HCT116 (cell line): ENCODE measurements at regions not wholly inside any gene's neighbourhood (a gene's known extent, or its start where the extent isn't known, plus 50 kb on each side); places are given as distances from the start of the nearest gene placed in this dataset.

Experiments used
- ATAC-seq: fragments of 200-7000 bp; cut with Tn5 transposase; 2 replicates; pipeline ENCODE4 v1.9.1; 2020; ENCODE audit warnings: mild to moderate bottlenecking, moderate library complexity
- BruUV-seq: library from RNA; stranded (reverse); fragments of 400-500 nt; replicated peaks from 2 replicates; lab custom pipeline; 2021; lab: Mats Ljungman, UMichigan
- CTCF ChIA-PET: fragments of 300-600 bp; sonication (Branson Sonifier 250); formaldehyde crosslinking; loops from one replicate; lab custom pipeline; 2021; ENCODE audit warnings: antibody characterized with exemption; lab: Charles Lee
- POLR2A ChIA-PET: fragments of 300-600, 350-600 bp; sonication (Branson Sonifier 250); formaldehyde crosslinking; loops from one replicate; lab custom pipeline; 2021; ENCODE audit warnings: antibody characterized with exemption; lab: Charles Lee
- RAD21 ChIA-PET, 2 experiments: fragments of 300-600 bp; sonication (Branson Sonifier 250); formaldehyde crosslinking; loops; one replicate each; lab custom pipeline; 2023; ENCODE audit warnings: low total read pairs in 2 of 2; ENCODE audit not compliant: uncharacterized antibody in 2 of 2, unreplicated experiment in 2 of 2, low non-redundant PET in 1 of 2; lab: Charles Lee
- DNase-seq: peaks from one replicate; pipeline ENCODE4 v3.0.0-alpha.2; 2010; ENCODE audit warnings: low read depth, low spot score
- H2AFZ ChIP-seq: fragments of 200-600 bp; shearing (Covaris generic), sonication (generic); 2 replicates; pipeline ENCODE4 v1.6.1; 2017; ENCODE audit warnings: low read depth, mixed run types, mixed read lengths, antibody characterized with exemption, low read length; ENCODE audit not compliant: poor library complexity, severe bottlenecking
- H3K27ac ChIP-seq: 2 replicates; pipeline ENCODE4 v1.5.1; 2012; ENCODE audit warnings: low read depth, low read length
- H3K27me3 ChIP-seq: fragments of 200-600 bp; sonication (generic); 2 replicates; pipeline ENCODE4 v1.6.1; 2016; ENCODE audit warnings: mixed run types, low read length, mixed read lengths; ENCODE audit not compliant: insufficient read depth
- H3K36me3 ChIP-seq, 2 experiments: fragments of 200-500 bp in 1 of 2; fragments of 200-600 bp in 1 of 2; sonication (Bioruptor generic) in 1 of 2; sonication (generic) in 1 of 2; 2 replicates each; pipeline versions ENCODE4 v1.5.1 to v1.6.1; 2014 to 2016; ENCODE audit warnings: low read length in 2 of 2, inconsistent platforms in 1 of 2, mixed read lengths in 1 of 2, mixed run types in 1 of 2; ENCODE audit not compliant: insufficient read depth in 2 of 2, control insufficient read depth in 1 of 2
- H3K4me1 ChIP-seq, 2 experiments: fragments of 200-600 bp in 1 of 2; sonication (generic) in 1 of 2; 2 replicates each; pipeline versions ENCODE4 v1.5.1 to v1.6.1; 2012 to 2017; ENCODE audit warnings: low read length in 2 of 2, inconsistent platforms in 1 of 2, mild to moderate bottlenecking in 1 of 2, mixed read lengths in 1 of 2, mixed run types in 1 of 2, moderate library complexity in 1 of 2; ENCODE audit not compliant: insufficient read depth in 2 of 2, control insufficient read depth in 1 of 2
- H3K4me2 ChIP-seq: fragments of 200-600 bp; sonication (generic); 2 replicates; pipeline ENCODE4 v1.6.1; 2017; ENCODE audit warnings: mixed run types, low read length, mixed read lengths
- H3K4me3 ChIP-seq, 2 experiments: fragments of 200-600 bp in 1 of 2; sonication (generic) in 1 of 2; replicated peaks in 1 of 2; 2 replicates each; pipeline ENCODE4 v1.5.1; 2011 to 2016; ENCODE audit warnings: low read length in 2 of 2, control low read depth in 1 of 2, low read depth in 1 of 2, mild to moderate bottlenecking in 1 of 2, mixed read lengths in 1 of 2, mixed run types in 1 of 2
- H3K79me2 ChIP-seq: fragments of 200-600 bp; sonication (generic); 2 replicates; pipeline ENCODE4 v1.6.1; 2017; ENCODE audit warnings: mild to moderate bottlenecking, mixed run types, low read length, moderate library complexity, mixed read lengths; ENCODE audit not compliant: insufficient read depth
- H3K9ac ChIP-seq: fragments of 200-600 bp; sonication (generic); 2 replicates; pipeline ENCODE4 v1.6.1; 2016; ENCODE audit warnings: low read length, mixed read lengths
- H3K9me2 ChIP-seq: fragments of 200-600 bp; sonication (generic), shearing (Covaris generic); 2 replicates; pipeline ENCODE4 v1.6.1; 2017; ENCODE audit warnings: mixed run types, mild to moderate bottlenecking, moderate library complexity; ENCODE audit not compliant: insufficient read depth
- H3K9me3 ChIP-seq, 2 experiments: fragments of 200-500 bp in 1 of 2; fragments of 200-600 bp in 1 of 2; sonication (Bioruptor generic) in 1 of 2; sonication (generic) in 1 of 2; 2 replicates each; pipeline ENCODE4 v1.6.1; 2014 to 2017; ENCODE audit warnings: low read length in 2 of 2, mixed read lengths in 2 of 2, inconsistent platforms in 1 of 2, low read depth in 1 of 2, mild to moderate bottlenecking in 1 of 2, mixed run types in 1 of 2, moderate library complexity in 1 of 2; ENCODE audit not compliant: control insufficient read depth in 1 of 2, insufficient read depth in 1 of 2
- H4K20me1 ChIP-seq: fragments of 200-600 bp; sonication (generic), shearing (Covaris generic); 2 replicates; pipeline ENCODE4 v1.6.1; 2017; ENCODE audit warnings: mixed run types, mild to moderate bottlenecking, moderate library complexity; ENCODE audit not compliant: insufficient read depth
- CBX3 ChIP-seq: IDR thresholded peaks from 2 replicates; pipeline ENCODE4 v1.6.1; 2012; ENCODE audit warnings: low read depth
- EZH2 ChIP-seq: fragments of 200-600 bp; sonication (generic); IDR thresholded peaks from 2 replicates; pipeline ENCODE4 v1.6.1; 2017; ENCODE audit warnings: antibody characterized with exemption, mixed run types
- JUND ChIP-seq: IDR thresholded peaks from 2 replicates; pipeline ENCODE4 v1.6.1; 2012
- POLR2A ChIP-seq: IDR thresholded peaks from 2 replicates; pipeline ENCODE4 v1.7.0; 2011; ENCODE audit warnings: borderline replicate concordance; ENCODE audit not compliant: insufficient read depth, insufficient read length; ENCODE audit errors: extremely low read depth
- SIN3A ChIP-seq: IDR thresholded peaks from 2 replicates; pipeline ENCODE4 v1.6.1; 2012; ENCODE audit warnings: low read depth
- SP1 ChIP-seq: IDR thresholded peaks from 2 replicates; pipeline ENCODE4 v1.6.1; 2012; ENCODE audit warnings: low read depth
- SRF ChIP-seq: IDR thresholded peaks from 2 replicates; pipeline ENCODE4 v1.6.1; 2012; ENCODE audit warnings: low read depth
- intact Hi-C: fragments of 100-400 bp; cut with micrococcal nuclease; formaldehyde crosslinking; loops from 2 replicates; pipeline ENCODE4 v1.10.0; 2022
- TF ChIP-seq, protein P1 (sequence below): IDR thresholded peaks from 2 replicates; pipeline ENCODE4 v1.6.1; 2012; ENCODE audit warnings: low read depth
- TF ChIP-seq, protein P2 (sequence below): IDR thresholded peaks from 2 replicates; pipeline ENCODE4 v1.6.1; 2011; ENCODE audit warnings: mild to moderate bottlenecking, low read length, moderate library complexity; ENCODE audit not compliant: insufficient replicate concordance; ENCODE audit errors: extremely low read depth
- TF ChIP-seq, protein P3 (sequence below): IDR thresholded peaks from 2 replicates; pipeline ENCODE4 v1.6.1; 2012
- TF ChIP-seq, protein P4 (sequence below): IDR thresholded peaks from 2 replicates; pipeline ENCODE4 v1.6.1; 2012

DNA sequence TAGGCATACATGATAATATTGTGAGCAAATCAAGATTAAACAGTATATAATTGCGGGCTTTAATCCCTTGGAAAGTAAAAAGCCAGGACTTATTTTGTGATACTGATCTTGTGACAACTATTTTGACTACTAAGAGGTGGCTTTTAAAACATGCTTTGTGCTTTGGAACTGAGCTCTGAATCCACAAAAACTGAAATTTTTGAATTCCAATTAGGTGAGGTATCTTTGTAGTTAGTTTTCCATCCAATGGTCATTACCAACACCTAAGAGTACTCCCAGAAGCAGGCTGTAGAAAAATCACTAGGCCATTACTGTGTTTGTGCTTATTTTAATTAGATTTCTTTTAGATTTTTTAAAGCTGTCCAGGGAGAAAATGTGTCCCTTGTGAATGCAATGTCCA lies 559.5 kb upstream of the WWC1 start (continued):
- TF ChIP-seq SIN3A, result no peak
- TF ChIP-seq JUND, result no peak
- TF ChIP-seq, all 23 proteins: peak for 0

DNA sequence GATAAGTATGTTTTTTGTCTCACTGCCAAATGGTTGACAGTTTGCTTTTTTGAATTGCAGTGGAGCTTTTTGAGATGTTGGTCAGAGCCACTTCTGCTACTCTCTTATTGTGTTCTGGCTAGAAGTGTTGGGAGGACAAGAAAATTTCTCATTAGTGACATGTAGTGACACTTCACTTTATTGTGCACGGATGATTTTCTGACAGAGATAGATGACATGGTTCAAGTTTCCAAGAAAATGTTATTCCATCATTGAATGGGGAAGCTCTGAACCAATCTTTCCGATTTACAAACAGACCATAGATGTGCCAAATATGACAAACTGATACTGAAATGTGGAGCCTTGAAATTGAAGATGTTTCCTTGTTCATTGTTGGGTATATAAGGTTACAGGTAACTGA lies 558.9 kb upstream of the WWC1 start:
- H3K9me2 ChIP-seq, result no peaks in the 10 kb centered on the region
- TF ChIP-seq, protein P1, sequence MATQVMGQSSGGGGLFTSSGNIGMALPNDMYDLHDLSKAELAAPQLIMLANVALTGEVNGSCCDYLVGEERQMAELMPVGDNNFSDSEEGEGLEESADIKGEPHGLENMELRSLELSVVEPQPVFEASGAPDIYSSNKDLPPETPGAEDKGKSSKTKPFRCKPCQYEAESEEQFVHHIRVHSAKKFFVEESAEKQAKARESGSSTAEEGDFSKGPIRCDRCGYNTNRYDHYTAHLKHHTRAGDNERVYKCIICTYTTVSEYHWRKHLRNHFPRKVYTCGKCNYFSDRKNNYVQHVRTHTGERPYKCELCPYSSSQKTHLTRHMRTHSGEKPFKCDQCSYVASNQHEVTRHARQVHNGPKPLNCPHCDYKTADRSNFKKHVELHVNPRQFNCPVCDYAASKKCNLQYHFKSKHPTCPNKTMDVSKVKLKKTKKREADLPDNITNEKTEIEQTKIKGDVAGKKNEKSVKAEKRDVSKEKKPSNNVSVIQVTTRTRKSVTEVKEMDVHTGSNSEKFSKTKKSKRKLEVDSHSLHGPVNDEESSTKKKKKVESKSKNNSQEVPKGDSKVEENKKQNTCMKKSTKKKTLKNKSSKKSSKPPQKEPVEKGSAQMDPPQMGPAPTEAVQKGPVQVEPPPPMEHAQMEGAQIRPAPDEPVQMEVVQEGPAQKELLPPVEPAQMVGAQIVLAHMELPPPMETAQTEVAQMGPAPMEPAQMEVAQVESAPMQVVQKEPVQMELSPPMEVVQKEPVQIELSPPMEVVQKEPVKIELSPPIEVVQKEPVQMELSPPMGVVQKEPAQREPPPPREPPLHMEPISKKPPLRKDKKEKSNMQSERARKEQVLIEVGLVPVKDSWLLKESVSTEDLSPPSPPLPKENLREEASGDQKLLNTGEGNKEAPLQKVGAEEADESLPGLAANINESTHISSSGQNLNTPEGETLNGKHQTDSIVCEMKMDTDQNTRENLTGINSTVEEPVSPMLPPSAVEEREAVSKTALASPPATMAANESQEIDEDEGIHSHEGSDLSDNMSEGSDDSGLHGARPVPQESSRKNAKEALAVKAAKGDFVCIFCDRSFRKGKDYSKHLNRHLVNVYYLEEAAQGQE, result no peak
- TF ChIP-seq EZH2, result no peak
- TF ChIP-seq SP1, result no peak
- no peak for TF ChIP-seq SRF
- no peak for TF ChIP-seq CBX3
- TF ChIP-seq SIN3A, result no peak
- TF ChIP-seq, protein P2, sequence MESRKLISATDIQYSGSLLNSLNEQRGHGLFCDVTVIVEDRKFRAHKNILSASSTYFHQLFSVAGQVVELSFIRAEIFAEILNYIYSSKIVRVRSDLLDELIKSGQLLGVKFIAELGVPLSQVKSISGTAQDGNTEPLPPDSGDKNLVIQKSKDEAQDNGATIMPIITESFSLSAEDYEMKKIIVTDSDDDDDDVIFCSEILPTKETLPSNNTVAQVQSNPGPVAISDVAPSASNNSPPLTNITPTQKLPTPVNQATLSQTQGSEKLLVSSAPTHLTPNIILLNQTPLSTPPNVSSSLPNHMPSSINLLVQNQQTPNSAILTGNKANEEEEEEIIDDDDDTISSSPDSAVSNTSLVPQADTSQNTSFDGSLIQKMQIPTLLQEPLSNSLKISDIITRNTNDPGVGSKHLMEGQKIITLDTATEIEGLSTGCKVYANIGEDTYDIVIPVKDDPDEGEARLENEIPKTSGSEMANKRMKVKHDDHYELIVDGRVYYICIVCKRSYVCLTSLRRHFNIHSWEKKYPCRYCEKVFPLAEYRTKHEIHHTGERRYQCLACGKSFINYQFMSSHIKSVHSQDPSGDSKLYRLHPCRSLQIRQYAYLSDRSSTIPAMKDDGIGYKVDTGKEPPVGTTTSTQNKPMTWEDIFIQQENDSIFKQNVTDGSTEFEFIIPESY, result no peak
- TF ChIP-seq, protein P3, sequence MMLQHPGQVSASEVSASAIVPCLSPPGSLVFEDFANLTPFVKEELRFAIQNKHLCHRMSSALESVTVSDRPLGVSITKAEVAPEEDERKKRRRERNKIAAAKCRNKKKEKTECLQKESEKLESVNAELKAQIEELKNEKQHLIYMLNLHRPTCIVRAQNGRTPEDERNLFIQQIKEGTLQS, result no peak
- TF ChIP-seq, protein P4, sequence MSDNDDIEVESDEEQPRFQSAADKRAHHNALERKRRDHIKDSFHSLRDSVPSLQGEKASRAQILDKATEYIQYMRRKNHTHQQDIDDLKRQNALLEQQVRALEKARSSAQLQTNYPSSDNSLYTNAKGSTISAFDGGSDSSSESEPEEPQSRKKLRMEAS, result no peak
- TF ChIP-seq POLR2A, result no peak
- POLR2A ChIA-PET, result no interaction called here
- RAD21 ChIA-PET, result no interaction called here
- no peak overlapping the region for H2AFZ ChIP-seq
- no peak overlapping the region for H3K9ac ChIP-seq
- no peaks in the 10 kb centered on the region for H3K4me1 ChIP-seq
- ATAC-seq, result no peak
- no peak for DNase-seq
- H3K4me3 ChIP-seq, result no peak overlapping the region
- H3K27ac ChIP-seq, result no peak overlapping the region
- no peaks in the 10 kb centered on the region for H3K27me3 ChIP-seq
- BruUV-seq, result no TSS peak
- no peaks in the 10 kb centered on the region for H3K9me3 ChIP-seq
- H3K4me2 ChIP-seq, result no peak overlapping the region
- no peaks in the 10 kb centered on the region for H3K79me2 ChIP-seq
- no peaks in the 10 kb centered on the region for H4K20me1 ChIP-seq
- no peaks in the 10 kb centered on the region for H3K36me3 ChIP-seq
- CTCF ChIA-PET, result no interaction called here
- intact Hi-C loops, result no loop called here
